Ureter (tissue), 1 donor: ENCODE measurements at regions not wholly inside any gene's neighbourhood (a gene's known extent, or its start where the extent isn't known, plus 50 kb on each side); places are given as distances from the start of the nearest gene placed in this dataset.
"Not testable (repeated sequence)": the region's sequence is repeated elsewhere in the genome, so short reads cannot be mapped to it uniquely, and the experiment has no call there.

Experiments used
- DNase-seq: peaks from one replicate; pipeline ENCODE4 v3.0.0-alpha.2; 2020; ENCODE audit warnings: low spot score
- donor health status: DM: yes; HTN: yes; CAD: no.

DNA sequence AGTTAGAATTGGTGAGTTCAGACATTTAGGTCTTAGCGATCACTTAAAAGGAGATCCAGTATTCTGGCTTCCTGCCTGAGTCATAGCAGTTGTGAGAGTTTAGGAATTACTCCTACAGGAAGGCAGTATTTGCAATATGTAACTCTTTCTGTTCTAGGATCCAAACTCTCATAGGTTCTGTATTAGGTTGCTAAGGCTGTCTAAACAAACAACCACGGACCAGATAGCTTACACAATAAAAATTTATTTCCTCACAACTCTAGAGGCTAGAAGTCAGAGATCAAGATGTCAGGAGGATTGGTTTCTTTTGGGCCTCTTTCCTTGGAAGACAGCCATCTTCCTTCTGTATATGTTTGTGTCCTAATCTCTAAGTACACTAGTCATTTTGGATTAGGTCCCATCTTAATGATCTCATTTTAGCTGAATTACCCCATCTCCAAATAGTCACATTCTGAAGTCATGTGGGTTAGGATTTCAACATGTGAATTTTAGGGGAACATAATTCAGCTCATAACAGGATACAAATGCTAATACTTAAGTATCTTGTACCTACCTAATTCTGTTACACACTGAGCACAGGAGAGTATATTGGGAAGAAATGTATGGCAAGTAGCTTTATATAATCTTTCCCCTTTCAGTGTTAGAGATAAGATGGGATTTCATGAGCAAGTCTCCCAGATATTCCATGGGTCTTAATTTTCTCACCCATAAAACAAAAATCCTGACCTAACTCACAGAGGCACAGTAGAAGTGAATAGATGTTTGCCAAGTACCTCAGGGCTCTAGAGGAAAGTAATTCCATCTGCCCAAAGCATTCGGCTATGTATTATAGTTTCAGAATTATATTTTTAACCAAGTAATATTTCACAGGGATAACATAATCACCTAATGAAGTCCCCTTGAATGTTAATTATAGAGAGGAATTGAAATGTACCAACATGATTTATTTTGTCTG lies 144.4 kb downstream of the PTBP2 start:
- DNase-seq: no peak

- no peak for DNase-seq
Observed at GRCh38 chr1:96872757-96873156, 151.2 kb downstream of the PTBP2 start.

DNA sequence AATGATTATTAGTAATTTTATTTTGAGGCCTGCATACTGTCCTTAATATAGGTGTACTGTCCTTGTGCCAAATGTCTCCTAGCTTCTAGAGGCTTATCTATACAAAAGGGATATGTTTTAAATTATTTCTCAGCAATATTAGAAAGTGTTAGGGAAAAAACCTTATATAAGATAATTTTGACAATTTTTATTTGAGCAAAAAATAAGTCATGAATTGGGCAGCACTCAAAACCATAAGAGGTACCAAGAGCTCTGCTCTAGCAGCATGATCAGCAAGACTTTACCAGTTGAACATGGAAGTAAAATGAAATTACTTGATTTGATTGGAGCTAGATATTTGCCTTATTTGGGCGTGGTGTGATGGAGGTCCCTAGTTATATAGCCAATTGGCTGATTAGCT lies 157.1 kb downstream of the PTBP2 start:
- no peak for DNase-seq

DNA sequence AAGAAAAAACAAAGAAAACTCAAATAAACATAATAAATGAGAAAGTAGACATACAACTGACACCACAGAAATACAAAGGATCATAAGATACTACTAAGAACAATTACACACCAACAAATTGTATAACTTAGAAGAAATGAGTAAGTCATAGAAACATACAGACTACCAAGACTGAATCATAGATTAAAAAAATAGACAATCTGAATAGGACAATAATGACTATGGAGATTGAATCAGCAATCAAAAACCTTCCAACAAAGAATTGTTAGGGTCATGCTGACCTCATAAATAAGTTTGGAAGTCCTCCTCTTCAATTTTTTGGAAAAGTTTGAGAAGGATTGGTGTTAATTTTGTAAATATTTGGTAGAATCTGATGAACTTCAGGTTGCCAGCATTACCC lies 159.0 kb downstream of the PTBP2 start:
- DNase-seq: no peak

- DNase-seq: no peak
Observed at GRCh38 chr1:96882096-96882495, 160.5 kb downstream of the PTBP2 start.

- DNase-seq: no peak
Observed at GRCh38 chr1:96886474-96886873, 164.9 kb downstream of the PTBP2 start.

DNA sequence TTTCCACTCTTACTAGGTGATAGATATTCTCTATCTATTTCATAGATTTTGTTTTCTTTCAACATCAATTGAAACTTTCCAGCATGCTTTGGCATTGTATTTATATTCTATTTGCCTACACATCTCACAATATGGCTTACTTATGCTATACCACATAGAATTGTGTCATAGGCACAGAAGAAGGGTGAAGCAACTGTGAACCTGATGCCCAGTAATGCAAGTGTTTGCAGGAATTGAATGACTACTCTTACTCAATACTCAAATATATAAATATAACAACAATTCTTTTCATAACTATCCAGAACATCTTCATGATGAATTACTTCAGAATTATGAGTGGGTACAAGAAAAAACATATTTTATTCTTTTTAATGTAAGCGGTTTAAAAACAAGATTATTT lies 165.9 kb downstream of the PTBP2 start:
- no peak for DNase-seq

- no peak for DNase-seq
Observed at GRCh38 chr1:96901783-96902363, 180.3 kb downstream of the PTBP2 start.

DNA sequence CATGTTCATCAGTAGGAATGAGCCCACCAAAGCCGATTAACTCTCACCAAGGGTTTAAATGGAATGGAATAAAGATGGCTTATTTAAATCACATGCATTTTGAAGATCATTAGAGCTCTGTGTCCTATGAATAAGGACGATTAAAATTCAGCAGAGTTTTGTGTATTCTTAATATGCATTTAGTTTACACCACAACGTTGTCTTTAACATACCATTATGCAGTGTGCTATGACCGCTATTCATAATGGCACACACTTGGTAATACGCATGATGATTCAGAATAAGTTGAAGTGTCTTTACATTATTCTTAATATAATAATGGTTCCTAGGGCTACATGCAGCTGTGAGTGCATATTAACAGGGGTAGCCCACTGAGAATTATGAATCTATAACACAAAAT lies 190.7 kb downstream of the PTBP2 start:
- no peak for DNase-seq

DNA sequence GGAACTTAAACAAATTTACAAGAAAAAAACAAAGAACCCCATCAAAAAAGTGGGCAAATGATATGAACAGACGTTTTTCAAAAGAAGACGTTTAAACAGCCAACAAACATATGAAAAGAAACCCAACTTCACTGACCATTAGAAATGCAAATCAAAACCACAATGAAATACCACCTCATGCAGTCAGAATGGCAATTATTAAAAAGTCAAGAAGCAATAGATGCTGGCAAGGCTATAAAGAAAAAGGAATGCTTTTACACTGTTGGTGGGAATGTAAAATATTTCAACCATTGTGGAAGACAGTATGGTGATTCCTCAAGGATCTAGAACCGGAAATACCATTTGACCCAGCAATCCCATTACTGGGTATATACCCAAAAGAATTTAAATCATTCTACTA lies 194.1 kb downstream of the PTBP2 start:
- DNase-seq: not testable (repeated sequence)

DNA sequence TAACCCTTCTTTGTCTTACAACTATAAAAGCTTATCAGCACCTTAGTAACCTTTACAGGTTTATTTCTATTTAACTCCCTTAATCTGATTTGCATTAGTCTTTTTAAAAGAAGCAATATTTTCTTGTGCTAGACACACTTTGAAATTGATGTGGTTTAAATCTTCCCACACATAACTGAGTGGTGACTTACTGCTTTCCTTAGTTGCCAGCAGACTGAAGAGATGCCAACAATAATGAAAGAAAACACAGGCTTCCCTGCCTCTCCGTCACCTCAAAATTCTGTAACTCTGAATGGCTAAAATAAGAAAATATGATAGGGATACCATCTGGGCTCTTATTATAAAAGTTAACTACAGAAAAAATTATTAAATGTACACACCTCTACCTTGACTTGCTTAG lies 196.8 kb downstream of the PTBP2 start:
- DNase-seq: no peak

DNA sequence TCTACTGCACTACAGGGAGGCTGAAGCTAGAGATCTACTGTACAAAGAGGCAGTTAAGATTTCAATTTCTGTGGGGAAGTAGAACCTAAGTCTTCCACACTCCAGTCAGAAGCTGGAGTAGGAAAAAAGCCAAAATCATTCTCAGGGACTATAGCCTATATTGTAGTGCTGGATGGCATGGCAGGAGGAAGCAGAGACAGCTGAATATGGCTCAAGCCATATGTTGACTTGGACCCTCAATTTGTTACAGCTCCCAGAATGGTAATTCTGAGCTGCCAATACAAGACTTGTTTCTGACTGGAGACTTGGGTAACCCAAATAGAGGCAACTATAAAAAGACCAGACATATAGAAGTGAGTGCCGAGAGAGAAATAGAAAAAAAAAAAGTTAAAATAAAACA lies 200.6 kb downstream of the PTBP2 start:
- DNase-seq: no peak

DNA sequence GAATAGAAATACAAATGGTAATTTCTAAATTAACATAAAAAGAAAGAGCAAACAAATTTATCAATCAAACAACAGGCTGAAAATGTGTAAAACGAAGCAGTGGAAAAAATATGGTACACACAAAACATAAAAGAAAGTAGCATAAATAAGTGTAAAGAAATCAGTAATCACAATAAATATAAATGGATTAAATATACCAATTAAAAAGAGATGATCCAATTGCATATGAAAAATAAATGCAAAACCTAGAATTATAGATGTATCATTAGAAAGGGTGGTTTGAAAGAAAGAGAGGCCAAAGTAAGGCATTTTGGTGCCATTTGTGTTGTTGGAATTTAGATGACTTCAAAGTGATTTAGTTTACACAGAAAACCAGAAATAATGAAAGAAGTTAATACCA lies 202.2 kb downstream of the PTBP2 start:
- DNase-seq: no peak

GRCh38 chr1:96926176-96926575 lies 204.6 kb downstream of the PTBP2 start:
- no peak for DNase-seq

GRCh38 chr1:96927125-96927524 lies 205.5 kb downstream of the PTBP2 start:
- DNase-seq: no peak

- no peak for DNase-seq
Observed at GRCh38 chr1:96931136-96931535, 209.6 kb downstream of the PTBP2 start.

DNA sequence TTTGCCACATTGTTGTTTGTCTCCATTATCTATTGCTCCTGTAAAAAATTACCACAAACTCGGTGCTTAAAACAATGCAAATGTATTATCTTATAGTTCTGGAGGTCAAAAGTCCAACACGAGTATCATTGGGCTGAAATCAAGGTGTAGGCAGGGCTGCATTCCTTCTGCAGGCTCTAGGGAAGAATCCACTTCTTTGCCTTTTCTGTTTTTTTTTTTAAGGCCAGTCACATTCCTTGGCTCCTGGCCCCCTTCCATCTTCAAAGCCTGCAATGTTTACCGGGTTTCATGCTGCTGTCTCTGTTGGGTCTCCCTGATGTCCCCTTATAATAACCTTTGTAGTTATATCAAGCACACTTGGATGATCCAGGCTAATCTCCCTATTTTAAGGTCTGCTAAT lies 212.7 kb downstream of the PTBP2 start:
- DNase-seq: no peak

GRCh38 chr1:96944432-96945092 lies 223.0 kb downstream of the PTBP2 start:
- no peak for DNase-seq

DNA sequence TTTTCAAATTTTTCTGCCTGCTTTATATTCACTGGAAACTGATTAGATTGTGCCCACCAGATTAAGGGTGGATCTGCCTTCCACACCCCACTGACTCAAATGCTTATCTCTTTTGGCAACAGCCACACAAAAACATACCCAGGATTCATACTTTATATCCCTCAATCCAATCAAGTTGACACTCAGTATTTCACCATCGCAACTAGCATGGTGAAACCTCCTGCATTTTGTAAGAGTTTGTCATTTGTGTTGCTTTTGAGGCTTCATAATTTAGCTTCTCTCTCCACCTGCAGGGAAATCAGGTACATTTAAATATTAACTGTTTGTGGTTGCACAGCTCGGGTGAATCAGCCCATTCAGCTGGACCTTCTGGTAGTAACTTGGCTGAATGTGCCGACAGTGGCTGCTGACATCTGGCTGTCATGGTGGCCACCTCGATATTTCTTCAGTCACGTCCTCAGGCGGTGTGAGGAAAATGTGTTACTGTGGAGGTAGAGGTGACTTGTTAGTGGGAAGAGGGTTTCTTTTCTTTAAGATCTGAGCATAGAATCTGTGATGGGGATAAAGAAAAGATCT lies 224.0 kb downstream of the PTBP2 start:
- DNase-seq: no peak

- DNase-seq: no peak
Observed at GRCh38 chr1:96955307-96956012, 233.9 kb downstream of the PTBP2 start.

- no peak for DNase-seq
Observed at GRCh38 chr1:96962216-96962615, 240.6 kb downstream of the PTBP2 start.

DNA sequence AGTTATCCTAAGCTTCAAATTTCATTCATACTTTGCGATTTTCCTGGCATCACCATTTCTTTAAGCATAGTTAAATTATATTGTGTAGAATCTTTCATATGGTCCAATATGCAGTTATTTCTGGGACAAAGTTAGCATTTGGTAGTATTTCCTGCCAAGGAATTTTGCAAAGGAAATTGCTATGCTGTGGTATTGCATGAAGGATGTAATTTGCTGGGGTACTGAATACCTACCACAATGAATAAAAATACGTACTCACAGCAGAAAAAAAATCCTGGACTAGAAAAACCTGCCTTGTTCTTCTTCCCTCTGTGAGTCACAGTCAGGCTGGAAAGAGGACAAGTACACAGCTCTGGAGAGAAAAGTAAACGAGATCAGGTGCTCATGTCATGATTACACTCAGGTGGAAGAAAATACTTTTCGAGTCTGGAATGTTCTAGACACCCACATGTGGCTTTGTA lies 241.2 kb downstream of the PTBP2 start:
- no peak for DNase-seq
